ENCODE measurements at regions not wholly inside any gene's neighbourhood (a gene's known extent, or its start where the extent isn't known, plus 50 kb on each side); places are given as distances from the start of the nearest gene placed in this dataset.

DNA sequence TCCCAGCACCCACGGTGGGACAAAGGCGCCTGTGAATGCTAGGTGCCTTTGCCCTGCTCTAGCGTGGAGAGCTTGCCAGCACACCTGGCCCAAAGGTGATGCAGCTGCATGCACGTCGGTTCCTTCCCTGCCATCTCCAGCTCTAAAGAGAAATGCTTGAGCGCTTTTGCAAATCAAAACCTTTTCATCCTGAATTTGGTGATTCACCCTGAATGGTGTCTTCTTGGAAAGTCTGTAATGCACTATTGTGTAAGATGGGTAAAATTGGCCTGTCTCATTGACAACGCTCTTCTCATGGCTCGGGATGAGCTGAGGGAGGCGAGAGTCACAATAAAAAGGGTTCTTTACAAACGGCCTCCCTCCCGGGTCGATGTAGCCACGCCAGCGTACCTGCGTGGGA is 103.1 kb upstream of the ID4 start:
- Histone ChIP-seq H3F3A (ENCODE audit: control insufficient read depth, insufficient read depth) (no peaks in the 10 kb centered on the region), H3K4me1 (ENCODE audit: control insufficient read depth, low read length) (no peaks in the 10 kb centered on the region), H4K20me1 (ENCODE audit: control insufficient read depth, insufficient read depth, low read depth, low read length) (no peaks in the 10 kb centered on the region), H3K9me3 (ENCODE audit: control insufficient read depth, insufficient read depth, low read length) (peaks cover 5% of the 10 kb centered on the region; the same call in 1 of the 2 replicates), H3K27ac (ENCODE audit: low read depth, low read length) (no peak overlapping the region), H3K4me2 (ENCODE audit: low read length) (no peak overlapping the region), H3K79me2 (ENCODE audit: control insufficient read depth, low read length) (no peaks in the 10 kb centered on the region), H3K27me3 (ENCODE audit: control insufficient read depth, low read length) (no peaks in the 10 kb centered on the region), H3K36me3 (ENCODE audit: control insufficient read depth, low read length) (no peaks in the 10 kb centered on the region), H3K9me2 (replicated peaks; ENCODE audit: control insufficient read depth, low read length) (no peaks in the 10 kb centered on the region), H3K4me3 (ENCODE audit: low read length) (no peak overlapping the region)
- TF ChIP-seq EZH2phosphoT487 (IDR thresholded peaks at IDR 0.05; ENCODE audit: borderline replicate concordance, low read length), result no peak
- TF ChIP-seq, protein P1, sequence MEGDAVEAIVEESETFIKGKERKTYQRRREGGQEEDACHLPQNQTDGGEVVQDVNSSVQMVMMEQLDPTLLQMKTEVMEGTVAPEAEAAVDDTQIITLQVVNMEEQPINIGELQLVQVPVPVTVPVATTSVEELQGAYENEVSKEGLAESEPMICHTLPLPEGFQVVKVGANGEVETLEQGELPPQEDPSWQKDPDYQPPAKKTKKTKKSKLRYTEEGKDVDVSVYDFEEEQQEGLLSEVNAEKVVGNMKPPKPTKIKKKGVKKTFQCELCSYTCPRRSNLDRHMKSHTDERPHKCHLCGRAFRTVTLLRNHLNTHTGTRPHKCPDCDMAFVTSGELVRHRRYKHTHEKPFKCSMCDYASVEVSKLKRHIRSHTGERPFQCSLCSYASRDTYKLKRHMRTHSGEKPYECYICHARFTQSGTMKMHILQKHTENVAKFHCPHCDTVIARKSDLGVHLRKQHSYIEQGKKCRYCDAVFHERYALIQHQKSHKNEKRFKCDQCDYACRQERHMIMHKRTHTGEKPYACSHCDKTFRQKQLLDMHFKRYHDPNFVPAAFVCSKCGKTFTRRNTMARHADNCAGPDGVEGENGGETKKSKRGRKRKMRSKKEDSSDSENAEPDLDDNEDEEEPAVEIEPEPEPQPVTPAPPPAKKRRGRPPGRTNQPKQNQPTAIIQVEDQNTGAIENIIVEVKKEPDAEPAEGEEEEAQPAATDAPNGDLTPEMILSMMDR (IDR thresholded peaks at IDR 0.05; ENCODE audit: low read depth, low read length, poor library complexity, severe bottlenecking), result no peak

DNA sequence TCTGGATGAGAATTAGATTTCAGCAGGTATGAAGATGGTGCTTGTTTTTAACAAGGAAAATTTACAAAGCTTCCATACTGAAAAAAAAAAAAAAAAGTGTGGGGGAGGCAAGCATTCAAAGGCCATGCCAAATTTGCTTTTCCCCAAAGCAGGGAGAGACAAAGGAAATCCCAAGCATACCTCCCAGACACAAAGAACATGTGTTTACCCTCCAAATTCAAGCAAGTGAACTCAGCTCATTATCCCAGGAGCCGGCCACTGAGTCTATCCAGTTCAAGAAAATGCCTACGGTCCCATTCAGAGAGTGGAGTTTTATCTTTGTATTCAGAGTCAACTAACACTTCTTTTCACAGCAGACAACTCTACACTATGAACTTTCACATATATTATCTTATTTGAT is 102.7 kb upstream of the ID4 start:
- H3K4me1 ChIP-seq (ENCODE audit: control insufficient read depth, low read length), result no peaks in the 10 kb centered on the region
- TF ChIP-seq, protein P1 (IDR thresholded peaks at IDR 0.05; ENCODE audit: low read depth, low read length, poor library complexity, severe bottlenecking), result no peak
- no peak for TF ChIP-seq EZH2phosphoT487 (IDR thresholded peaks at IDR 0.05; ENCODE audit: borderline replicate concordance, low read length)
- H3K9me2 ChIP-seq (replicated peaks; ENCODE audit: control insufficient read depth, low read length), result no peaks in the 10 kb centered on the region
- H3F3A ChIP-seq (ENCODE audit: control insufficient read depth, insufficient read depth), result no peaks in the 10 kb centered on the region
- no peaks in the 10 kb centered on the region for H3K27me3 ChIP-seq (ENCODE audit: control insufficient read depth, low read length)
- H3K9me3 ChIP-seq (ENCODE audit: control insufficient read depth, insufficient read depth, low read length), result peaks cover 5% of the 10 kb centered on the region; the same call in 1 of the 2 replicates
- H3K4me3 ChIP-seq (ENCODE audit: low read length), result no peak overlapping the region
- H3K79me2 ChIP-seq (ENCODE audit: control insufficient read depth, low read length), result no peaks in the 10 kb centered on the region
- no peak overlapping the region for H3K4me2 ChIP-seq (ENCODE audit: low read length)
- no peaks in the 10 kb centered on the region for H4K20me1 ChIP-seq (ENCODE audit: control insufficient read depth, insufficient read depth, low read depth, low read length)
- no peaks in the 10 kb centered on the region for H3K36me3 ChIP-seq (ENCODE audit: control insufficient read depth, low read length)
- H3K27ac ChIP-seq (ENCODE audit: low read depth, low read length), result no peak overlapping the region

DNA sequence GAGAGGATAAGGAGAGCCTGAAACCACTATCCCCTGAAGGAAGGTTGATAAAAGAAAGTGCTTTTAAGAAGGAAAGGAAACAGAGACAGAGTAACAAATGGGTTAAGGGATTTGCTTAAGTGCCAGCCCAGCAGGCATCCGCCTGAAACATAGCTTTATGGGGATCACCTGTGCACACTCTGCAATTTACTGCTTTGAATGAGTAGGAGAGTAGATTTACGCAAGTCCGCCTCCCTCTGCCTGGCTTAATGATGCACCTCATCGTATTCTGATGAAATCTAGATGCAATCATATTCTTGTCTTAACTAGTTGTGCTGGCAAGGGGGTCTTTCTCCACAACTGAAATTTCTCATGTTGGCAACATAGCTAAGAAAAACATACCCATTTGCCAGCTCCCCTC is 101.1 kb upstream of the ID4 start:
- Histone ChIP-seq H3F3A (ENCODE audit: control insufficient read depth, insufficient read depth) (no peaks in the 10 kb centered on the region), H3K27me3 (ENCODE audit: control insufficient read depth, low read length) (no peaks in the 10 kb centered on the region), H3K36me3 (ENCODE audit: control insufficient read depth, low read length) (no peaks in the 10 kb centered on the region), H3K9me2 (replicated peaks; ENCODE audit: control insufficient read depth, low read length) (no peaks in the 10 kb centered on the region), H3K27ac (ENCODE audit: low read depth, low read length) (no peak overlapping the region), H4K20me1 (ENCODE audit: control insufficient read depth, insufficient read depth, low read depth, low read length) (no peaks in the 10 kb centered on the region), H3K79me2 (ENCODE audit: control insufficient read depth, low read length) (no peaks in the 10 kb centered on the region), H3K9me3 (ENCODE audit: control insufficient read depth, insufficient read depth, low read length) (no peaks in the 10 kb centered on the region), H3K4me1 (ENCODE audit: control insufficient read depth, low read length) (no peaks in the 10 kb centered on the region), H3K4me3 (ENCODE audit: low read length) (no peak overlapping the region), H3K4me2 (ENCODE audit: low read length) (no peak overlapping the region)
- no peak for TF ChIP-seq EZH2phosphoT487 (IDR thresholded peaks at IDR 0.05; ENCODE audit: borderline replicate concordance, low read length)
- TF ChIP-seq, protein P1 (IDR thresholded peaks at IDR 0.05; ENCODE audit: low read depth, low read length, poor library complexity, severe bottlenecking), result no peak

DNA sequence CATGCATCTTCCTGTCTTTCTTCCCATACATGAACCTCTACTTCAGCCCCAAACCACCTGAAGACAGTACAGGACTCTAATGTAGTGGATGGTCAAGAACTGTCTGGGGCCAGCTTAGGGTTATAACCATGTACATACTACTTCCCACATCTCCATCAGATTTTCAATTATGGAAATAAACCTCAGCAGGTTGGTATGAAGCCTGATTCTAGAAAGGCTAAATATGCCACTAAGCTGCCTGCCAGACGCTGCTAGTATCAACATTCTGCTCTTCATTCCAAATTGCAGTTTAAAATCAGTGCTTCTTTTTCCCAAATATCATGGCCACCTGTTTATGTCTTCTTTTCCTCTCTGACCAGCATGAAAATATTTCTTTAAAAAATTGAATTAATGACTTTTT is 99.2 kb upstream of the ID4 start:
- Histone ChIP-seq H4K20me1 (ENCODE audit: control insufficient read depth, insufficient read depth, low read depth, low read length) (no peaks in the 10 kb centered on the region), H3K4me1 (ENCODE audit: control insufficient read depth, low read length) (peaks cover 15% of the 10 kb centered on the region), H3K9me2 (replicated peaks; ENCODE audit: control insufficient read depth, low read length) (no peaks in the 10 kb centered on the region), H3K36me3 (ENCODE audit: control insufficient read depth, low read length) (no peaks in the 10 kb centered on the region), H3F3A (ENCODE audit: control insufficient read depth, insufficient read depth) (no peaks in the 10 kb centered on the region), H3K79me2 (ENCODE audit: control insufficient read depth, low read length) (no peaks in the 10 kb centered on the region), H3K4me3 (ENCODE audit: low read length) (no peak overlapping the region), H3K9me3 (ENCODE audit: control insufficient read depth, insufficient read depth, low read length) (no peaks in the 10 kb centered on the region), H3K27me3 (ENCODE audit: control insufficient read depth, low read length) (no peaks in the 10 kb centered on the region), H3K27ac (ENCODE audit: low read depth, low read length) (no peak overlapping the region), H3K4me2 (ENCODE audit: low read length) (no peak overlapping the region)
- TF ChIP-seq, protein P1 (IDR thresholded peaks at IDR 0.05; ENCODE audit: low read depth, low read length, poor library complexity, severe bottlenecking), result no peak
- no peak for TF ChIP-seq EZH2phosphoT487 (IDR thresholded peaks at IDR 0.05; ENCODE audit: borderline replicate concordance, low read length)
